Mesendoderm (in vitro differentiated cells): ENCODE measurements at regions not wholly inside any gene's neighbourhood (a gene's known extent, or its start where the extent isn't known, plus 50 kb on each side); places are given as distances from the start of the nearest gene placed in this dataset.

Source experiments
- DNase-seq: peaks from one replicate; pipeline ENCODE4 v3.0.0; 2013
- H2AK5ac ChIP-seq: 2 replicates; pipeline ENCODE4 v1.6.1; 2013; ENCODE audit warnings: low read length, inconsistent platforms
- H2BK120ac ChIP-seq: 2 replicates; pipeline ENCODE4 v1.6.1; 2013; ENCODE audit warnings: low read depth, mild to moderate bottlenecking, low read length, moderate library complexity, mixed read lengths
- H2BK15ac ChIP-seq: replicated peaks from 2 replicates; pipeline ENCODE4 v1.6.1; 2013; ENCODE audit warnings: low read depth, mild to moderate bottlenecking, moderate library complexity
- H2BK5ac ChIP-seq: 2 replicates; pipeline ENCODE4 v1.6.1; 2013; ENCODE audit warnings: low read length, inconsistent platforms
- H3K18ac ChIP-seq: 2 replicates; pipeline ENCODE4 v1.6.1; 2013; ENCODE audit warnings: mild to moderate bottlenecking, low read length, mixed read lengths
- H3K23ac ChIP-seq: one replicate; pipeline ENCODE4 v1.6.1; 2013; ENCODE audit warnings: low read length
- H3K27ac ChIP-seq: 2 replicates; pipeline ENCODE4 v1.5.1; 2013; ENCODE audit warnings: low read depth, mild to moderate bottlenecking, inconsistent platforms, low read length, moderate library complexity
- H3K27me3 ChIP-seq: 2 replicates; pipeline ENCODE4 v1.6.1; 2013; ENCODE audit warnings: low read length, control low read depth, mild to moderate bottlenecking, inconsistent platforms; ENCODE audit not compliant: insufficient read depth, poor library complexity
- H3K36me3 ChIP-seq: 2 replicates; pipeline ENCODE4 v1.6.1; 2013; ENCODE audit warnings: low read length, inconsistent platforms; ENCODE audit not compliant: control insufficient read depth, insufficient read depth
- H3K4ac ChIP-seq: one replicate; pipeline ENCODE4 v1.6.1; 2013; ENCODE audit warnings: low read depth, mild to moderate bottlenecking, low read length, moderate library complexity
- H3K4me1 ChIP-seq: 2 replicates; pipeline ENCODE4 v1.6.1; 2013; ENCODE audit warnings: low read depth, low read length, inconsistent platforms; ENCODE audit not compliant: control insufficient read depth
- H3K4me2 ChIP-seq: 2 replicates; pipeline ENCODE4 v1.6.1; 2013; ENCODE audit warnings: low read length
- H3K4me3 ChIP-seq: 2 replicates; pipeline ENCODE4 v1.5.1; 2013; ENCODE audit warnings: mild to moderate bottlenecking, low read length
- H3K56ac ChIP-seq: one replicate; pipeline ENCODE4 v1.6.1; 2013; ENCODE audit warnings: low read length
- H3K79me1 ChIP-seq: 2 replicates; pipeline ENCODE4 v1.6.1; 2013; ENCODE audit warnings: low read length, inconsistent platforms
- H3K79me2 ChIP-seq: 2 replicates; pipeline ENCODE4 v1.6.1; 2013; ENCODE audit warnings: mild to moderate bottlenecking, low read length; ENCODE audit not compliant: control insufficient read depth, insufficient read depth
- H3K9ac ChIP-seq: 2 replicates; pipeline ENCODE4 v1.6.1; 2013; ENCODE audit warnings: low read length, inconsistent platforms
- H4K5ac ChIP-seq: one replicate; pipeline ENCODE4 v1.6.1; 2013; ENCODE audit warnings: low read length
- H4K8ac ChIP-seq: one replicate; pipeline ENCODE4 v1.6.1; 2013; ENCODE audit warnings: low read depth, mild to moderate bottlenecking, control low read depth, low read length, moderate library complexity
- WGBS: extraction: QIAGEN DNeasy Blood & Tissue Kit; methylation state at CpG from one replicate; pipeline ENCODE4 v1.1.7; 2013; ENCODE audit warnings: low lambda C conversion rate, missing lambda C conversion rate; ENCODE audit not compliant: insufficient coverage; ENCODE audit errors: extremely low coverage; 5-methylcytosine and 5-hydroxymethylcytosine counted together

DNA sequence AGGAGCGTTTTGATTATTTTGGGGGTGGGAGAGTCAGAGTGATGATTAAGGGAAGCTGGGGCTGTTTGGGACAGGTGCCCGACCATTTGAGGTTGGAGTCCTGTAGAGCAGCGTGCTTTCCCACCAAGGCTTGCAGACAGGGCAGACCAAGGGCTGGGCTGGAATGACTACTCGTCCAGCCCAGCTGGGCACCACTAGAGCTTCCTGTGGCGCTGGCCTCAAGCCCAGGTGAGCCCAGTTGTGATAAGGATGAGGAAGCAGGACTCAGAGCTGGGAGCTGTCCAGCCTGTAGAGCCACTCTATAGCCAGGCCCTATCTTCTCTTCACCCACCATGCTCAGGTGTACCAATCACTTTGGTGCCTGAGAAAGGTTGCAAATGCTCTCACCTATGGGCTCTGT lies 75.8 kb upstream of the ACAN start:
- Histone ChIP-seq H2BK120ac (no peak overlapping the region), H3K27me3 (no peaks in the 10 kb centered on the region), H3K4me1 (no peaks in the 10 kb centered on the region), H3K56ac (no peak overlapping the region), H3K4me2 (no peak overlapping the region), H3K79me1 (no peaks in the 10 kb centered on the region), H3K36me3 (no peaks in the 10 kb centered on the region), H3K79me2 (no peaks in the 10 kb centered on the region), H3K4me3 (no peak overlapping the region), H2BK15ac (no peak overlapping the region), H2AK5ac (no peak overlapping the region), H3K27ac (no peak overlapping the region), H3K9ac (no peak overlapping the region), H4K5ac (no peak overlapping the region), H4K8ac (no peak overlapping the region), H3K4ac (no peak overlapping the region), H3K18ac (no peak overlapping the region), H2BK5ac (no peak overlapping the region), H3K23ac (no peak overlapping the region)
- no peak for DNase-seq
- WGBS = no CpG with 5 or more reads among the region's 5 CpGs

GRCh38 chr15:88729581-88729980 lies 73.7 kb upstream of the ACAN start:
- Histone ChIP-seq H3K4ac (no peak overlapping the region), H2BK5ac (no peak overlapping the region), H3K27ac (no peak overlapping the region), H4K8ac (no peak overlapping the region), H3K36me3 (no peaks in the 10 kb centered on the region), H3K4me2 (no peak overlapping the region), H4K5ac (no peak overlapping the region), H3K4me3 (no peak overlapping the region), H2AK5ac (no peak overlapping the region), H3K9ac (no peak overlapping the region), H2BK15ac (no peak overlapping the region), H3K23ac (no peak overlapping the region), H3K27me3 (no peaks in the 10 kb centered on the region), H3K56ac (no peak overlapping the region), H3K4me1 (no peaks in the 10 kb centered on the region), H2BK120ac (no peak overlapping the region), H3K79me2 (no peaks in the 10 kb centered on the region), H3K79me1 (no peaks in the 10 kb centered on the region), H3K18ac (no peak overlapping the region)
- WGBS = no CpG with 5 or more reads among the region's 2 CpGs
- DNase-seq = no peak

DNA sequence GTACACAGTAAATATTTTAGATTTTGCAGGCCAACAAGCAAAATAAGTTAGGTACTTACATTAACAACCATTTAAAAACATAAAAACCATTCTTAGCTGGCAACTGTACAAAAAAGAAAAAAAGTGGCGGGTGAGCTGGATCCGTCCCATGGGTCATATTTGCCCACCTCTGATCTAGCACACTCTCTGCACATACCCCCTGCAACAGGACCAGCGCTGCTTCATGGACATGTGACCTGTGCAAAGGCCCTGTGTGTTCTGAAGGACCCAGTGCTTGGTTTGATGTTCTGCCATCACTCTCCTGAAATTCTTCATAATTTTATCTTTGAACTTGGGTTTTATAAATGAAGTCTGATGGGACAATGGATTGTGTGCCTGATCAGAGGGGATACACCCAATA lies 72.5 kb upstream of the ACAN start:
- no peaks in the 10 kb centered on the region for H3K79me1 ChIP-seq
- no peak overlapping the region for H2BK5ac ChIP-seq
- H2BK120ac ChIP-seq = no peak overlapping the region
- no peak overlapping the region for H3K56ac ChIP-seq
- no peak overlapping the region for H2BK15ac ChIP-seq
- no peak overlapping the region for H4K8ac ChIP-seq
- H3K4ac ChIP-seq = no peak overlapping the region
- no peak overlapping the region for H3K4me2 ChIP-seq
- no peaks in the 10 kb centered on the region for H3K27me3 ChIP-seq
- WGBS = no CpG with 5 or more reads among the region's 3 CpGs
- no peak for DNase-seq
- no peak overlapping the region for H3K9ac ChIP-seq
- no peak overlapping the region for H3K23ac ChIP-seq
- H3K27ac ChIP-seq = no peak overlapping the region
- no peak overlapping the region for H3K4me3 ChIP-seq
- no peaks in the 10 kb centered on the region for H3K4me1 ChIP-seq
- no peak overlapping the region for H4K5ac ChIP-seq
- no peak overlapping the region for H2AK5ac ChIP-seq
- no peaks in the 10 kb centered on the region for H3K79me2 ChIP-seq
- H3K36me3 ChIP-seq = no peaks in the 10 kb centered on the region
- no peak overlapping the region for H3K18ac ChIP-seq

GRCh38 chr15:88735212-88735611 lies 68.0 kb upstream of the ACAN start:
- no peak overlapping the region for H2BK15ac ChIP-seq
- H3K4me2 ChIP-seq = no peak overlapping the region
- no peaks in the 10 kb centered on the region for H3K79me1 ChIP-seq
- H3K9ac ChIP-seq = no peak overlapping the region
- no peak overlapping the region for H2BK5ac ChIP-seq
- no peaks in the 10 kb centered on the region for H3K79me2 ChIP-seq
- H4K8ac ChIP-seq = no peak overlapping the region
- no peak for DNase-seq
- no peak overlapping the region for H3K27ac ChIP-seq
- no peak overlapping the region for H4K5ac ChIP-seq
- H2AK5ac ChIP-seq = no peak overlapping the region
- H2BK120ac ChIP-seq = no peak overlapping the region
- H3K23ac ChIP-seq = no peak overlapping the region
- H3K4me3 ChIP-seq = no peak overlapping the region
- H3K4ac ChIP-seq = no peak overlapping the region
- H3K18ac ChIP-seq = no peak overlapping the region
- H3K4me1 ChIP-seq = no peaks in the 10 kb centered on the region
- no peak overlapping the region for H3K56ac ChIP-seq
- no peaks in the 10 kb centered on the region for H3K36me3 ChIP-seq
- no CpG with 5 or more reads among the region's 1 CpG for WGBS
- no peaks in the 10 kb centered on the region for H3K27me3 ChIP-seq

DNA sequence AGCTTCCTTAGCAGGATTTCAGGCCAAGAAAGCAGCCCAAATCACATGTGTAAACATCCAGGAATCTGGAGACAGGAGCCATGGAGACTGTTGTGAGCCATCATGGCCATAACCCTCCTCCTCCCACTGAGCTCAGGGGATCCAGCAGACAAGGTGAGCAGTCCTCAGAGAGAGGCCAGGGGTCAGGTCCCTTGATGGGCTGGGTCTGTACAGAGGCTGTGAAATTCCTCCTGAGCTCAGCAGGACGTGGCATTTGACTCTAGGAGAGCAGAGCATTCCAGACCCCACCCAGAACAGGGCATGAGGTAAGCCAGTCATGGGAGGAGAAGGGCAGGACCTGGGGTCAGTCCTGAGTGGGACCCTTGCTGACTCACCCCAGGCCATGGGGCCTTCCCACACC lies 67.0 kb upstream of the ACAN start:
- H3K79me2 ChIP-seq = no peaks in the 10 kb centered on the region
- H4K5ac ChIP-seq = no peak overlapping the region
- no peaks in the 10 kb centered on the region for H3K4me1 ChIP-seq
- DNase-seq = peak; percentile 66
- H3K4me2 ChIP-seq = no peak overlapping the region
- H3K27me3 ChIP-seq = no peaks in the 10 kb centered on the region
- H2BK5ac ChIP-seq = no peak overlapping the region
- H3K79me1 ChIP-seq = no peaks in the 10 kb centered on the region
- no peak overlapping the region for H3K23ac ChIP-seq
- WGBS = no CpG with 5 or more reads among the region's 1 CpG
- no peak overlapping the region for H3K18ac ChIP-seq
- no peak overlapping the region for H2BK120ac ChIP-seq
- H3K4ac ChIP-seq = no peak overlapping the region
- H3K56ac ChIP-seq = no peak overlapping the region
- H3K36me3 ChIP-seq = no peaks in the 10 kb centered on the region
- no peak overlapping the region for H3K4me3 ChIP-seq
- H4K8ac ChIP-seq = no peak overlapping the region
- no peak overlapping the region for H2AK5ac ChIP-seq
- no peak overlapping the region for H3K9ac ChIP-seq
- no peak overlapping the region for H2BK15ac ChIP-seq
- H3K27ac ChIP-seq = no peak overlapping the region

GRCh38 chr15:88738796-88739195 lies 64.4 kb upstream of the ACAN start:
- WGBS = no CpG with 5 or more reads among the region's 4 CpGs
- Histone ChIP-seq H3K27ac (no peak overlapping the region), H2BK120ac (no peak overlapping the region)

More at GRCh38 chr15:88738796-88739195, 64.4 kb upstream of the ACAN start:
- Histone ChIP-seq H3K4ac (no peak overlapping the region), H3K4me2 (no peak overlapping the region), H3K56ac (no peak overlapping the region), H3K18ac (no peak overlapping the region), H3K9ac (no peak overlapping the region), H2BK5ac (no peak overlapping the region), H3K23ac (no peak overlapping the region), H2BK15ac (no peak overlapping the region), H3K36me3 (no peaks in the 10 kb centered on the region), H3K4me3 (no peak overlapping the region), H3K79me2 (no peaks in the 10 kb centered on the region), H3K4me1 (no peaks in the 10 kb centered on the region), H4K5ac (no peak overlapping the region), H3K27me3 (no peaks in the 10 kb centered on the region), H4K8ac (no peak overlapping the region), H2AK5ac (no peak overlapping the region), H3K79me1 (no peaks in the 10 kb centered on the region)
- no peak for DNase-seq
